ENCODE measurements at regions not wholly inside any gene's neighbourhood (a gene's known extent, or its start where the extent isn't known, plus 50 kb on each side); places are given as distances from the start of the nearest gene placed in this dataset.

GRCh38 chr2:239862613-239863012, 162.5 kb downstream of the NDUFA10 start:
- no peak for TF ChIP-seq CTCF (IDR thresholded peaks at IDR 0.05)
- no peak for TF ChIP-seq POLR2A (IDR thresholded peaks at IDR 0.05)
- no peak for TF ChIP-seq EP300 (IDR thresholded peaks at IDR 0.05)
- TF ChIP-seq POLR2AphosphoS5 (IDR thresholded peaks at IDR 0.05) = no peak

All from suprapubic skin (tissue), 4 donors.